HCT116 (cell line): ENCODE measurements at regions not wholly inside any gene's neighbourhood (a gene's known extent, or its start where the extent isn't known, plus 50 kb on each side); places are given as distances from the start of the nearest gene placed in this dataset.

Source experiments
- ATAC-seq: fragments of 200-7000 bp; cut with Tn5 transposase; 2 replicates; pipeline ENCODE4 v1.9.1; 2020; ENCODE audit warnings: mild to moderate bottlenecking, moderate library complexity
- BruUV-seq: library from RNA; stranded (reverse); fragments of 400-500 nt; replicated peaks from 2 replicates; lab custom pipeline; 2021; lab: Mats Ljungman, UMichigan
- CTCF ChIA-PET: fragments of 300-600 bp; sonication (Branson Sonifier 250); formaldehyde crosslinking; loops from one replicate; lab custom pipeline; 2021; ENCODE audit warnings: antibody characterized with exemption; lab: Charles Lee
- POLR2A ChIA-PET: fragments of 300-600, 350-600 bp; sonication (Branson Sonifier 250); formaldehyde crosslinking; loops from one replicate; lab custom pipeline; 2021; ENCODE audit warnings: antibody characterized with exemption; lab: Charles Lee
- RAD21 ChIA-PET, 2 experiments: fragments of 300-600 bp; sonication (Branson Sonifier 250); formaldehyde crosslinking; loops; one replicate each; lab custom pipeline; 2023; ENCODE audit warnings: low total read pairs in 2 of 2; ENCODE audit not compliant: uncharacterized antibody in 2 of 2, unreplicated experiment in 2 of 2, low non-redundant PET in 1 of 2; lab: Charles Lee
- DNase-seq: peaks from one replicate; pipeline ENCODE4 v3.0.0-alpha.2; 2010; ENCODE audit warnings: low read depth, low spot score
- H2AFZ ChIP-seq: fragments of 200-600 bp; shearing (Covaris generic), sonication (generic); 2 replicates; pipeline ENCODE4 v1.6.1; 2017; ENCODE audit warnings: low read depth, mixed run types, mixed read lengths, antibody characterized with exemption, low read length; ENCODE audit not compliant: poor library complexity, severe bottlenecking
- H3K27ac ChIP-seq: 2 replicates; pipeline ENCODE4 v1.5.1; 2012; ENCODE audit warnings: low read depth, low read length
- H3K27me3 ChIP-seq: fragments of 200-600 bp; sonication (generic); 2 replicates; pipeline ENCODE4 v1.6.1; 2016; ENCODE audit warnings: mixed run types, low read length, mixed read lengths; ENCODE audit not compliant: insufficient read depth
- H3K36me3 ChIP-seq, 2 experiments: fragments of 200-500 bp in 1 of 2; fragments of 200-600 bp in 1 of 2; sonication (Bioruptor generic) in 1 of 2; sonication (generic) in 1 of 2; 2 replicates each; pipeline versions ENCODE4 v1.5.1 to v1.6.1; 2014 to 2016; ENCODE audit warnings: low read length in 2 of 2, inconsistent platforms in 1 of 2, mixed read lengths in 1 of 2, mixed run types in 1 of 2; ENCODE audit not compliant: insufficient read depth in 2 of 2, control insufficient read depth in 1 of 2
- H3K4me1 ChIP-seq, 2 experiments: fragments of 200-600 bp in 1 of 2; sonication (generic) in 1 of 2; 2 replicates each; pipeline versions ENCODE4 v1.5.1 to v1.6.1; 2012 to 2017; ENCODE audit warnings: low read length in 2 of 2, inconsistent platforms in 1 of 2, mild to moderate bottlenecking in 1 of 2, mixed read lengths in 1 of 2, mixed run types in 1 of 2, moderate library complexity in 1 of 2; ENCODE audit not compliant: insufficient read depth in 2 of 2, control insufficient read depth in 1 of 2
- H3K4me2 ChIP-seq: fragments of 200-600 bp; sonication (generic); 2 replicates; pipeline ENCODE4 v1.6.1; 2017; ENCODE audit warnings: mixed run types, low read length, mixed read lengths
- H3K4me3 ChIP-seq, 2 experiments: fragments of 200-600 bp in 1 of 2; sonication (generic) in 1 of 2; replicated peaks in 1 of 2; 2 replicates each; pipeline ENCODE4 v1.5.1; 2011 to 2016; ENCODE audit warnings: low read length in 2 of 2, control low read depth in 1 of 2, low read depth in 1 of 2, mild to moderate bottlenecking in 1 of 2, mixed read lengths in 1 of 2, mixed run types in 1 of 2
- H3K79me2 ChIP-seq: fragments of 200-600 bp; sonication (generic); 2 replicates; pipeline ENCODE4 v1.6.1; 2017; ENCODE audit warnings: mild to moderate bottlenecking, mixed run types, low read length, moderate library complexity, mixed read lengths; ENCODE audit not compliant: insufficient read depth
- H3K9ac ChIP-seq: fragments of 200-600 bp; sonication (generic); 2 replicates; pipeline ENCODE4 v1.6.1; 2016; ENCODE audit warnings: low read length, mixed read lengths
- H3K9me2 ChIP-seq: fragments of 200-600 bp; sonication (generic), shearing (Covaris generic); 2 replicates; pipeline ENCODE4 v1.6.1; 2017; ENCODE audit warnings: mixed run types, mild to moderate bottlenecking, moderate library complexity; ENCODE audit not compliant: insufficient read depth
- H3K9me3 ChIP-seq, 2 experiments: fragments of 200-500 bp in 1 of 2; fragments of 200-600 bp in 1 of 2; sonication (Bioruptor generic) in 1 of 2; sonication (generic) in 1 of 2; 2 replicates each; pipeline ENCODE4 v1.6.1; 2014 to 2017; ENCODE audit warnings: low read length in 2 of 2, mixed read lengths in 2 of 2, inconsistent platforms in 1 of 2, low read depth in 1 of 2, mild to moderate bottlenecking in 1 of 2, mixed run types in 1 of 2, moderate library complexity in 1 of 2; ENCODE audit not compliant: control insufficient read depth in 1 of 2, insufficient read depth in 1 of 2
- H4K20me1 ChIP-seq: fragments of 200-600 bp; sonication (generic), shearing (Covaris generic); 2 replicates; pipeline ENCODE4 v1.6.1; 2017; ENCODE audit warnings: mixed run types, mild to moderate bottlenecking, moderate library complexity; ENCODE audit not compliant: insufficient read depth
- CBX3 ChIP-seq: IDR thresholded peaks from 2 replicates; pipeline ENCODE4 v1.6.1; 2012; ENCODE audit warnings: low read depth
- CEBPB ChIP-seq: IDR thresholded peaks from 2 replicates; pipeline ENCODE4 v1.6.1; 2012; ENCODE audit warnings: low read depth
- EGR1 ChIP-seq: IDR thresholded peaks from 2 replicates; pipeline ENCODE4 v1.6.1; 2012; ENCODE audit warnings: low read depth
- ELF1 ChIP-seq: IDR thresholded peaks from 2 replicates; pipeline ENCODE4 v1.6.1; 2012; ENCODE audit warnings: low read depth, borderline replicate concordance
- EZH2 ChIP-seq: fragments of 200-600 bp; sonication (generic); IDR thresholded peaks from 2 replicates; pipeline ENCODE4 v1.6.1; 2017; ENCODE audit warnings: antibody characterized with exemption, mixed run types
- EZH2phosphoT487 ChIP-seq: fragments of 200-600 bp; IDR thresholded peaks from 2 replicates; pipeline ENCODE4 v1.6.1; 2018; ENCODE audit warnings: antibody characterized with exemption, borderline replicate concordance
- FOSL1 ChIP-seq: IDR thresholded peaks from 2 replicates; pipeline ENCODE4 v1.6.1; 2012; ENCODE audit warnings: low read depth
- MAX ChIP-seq: IDR thresholded peaks from 2 replicates; pipeline ENCODE4 v1.6.1; 2012
- POLR2A ChIP-seq: IDR thresholded peaks from 2 replicates; pipeline ENCODE4 v1.7.0; 2011; ENCODE audit warnings: borderline replicate concordance; ENCODE audit not compliant: insufficient read depth, insufficient read length; ENCODE audit errors: extremely low read depth
- POLR2AphosphoS5 ChIP-seq: IDR thresholded peaks from 2 replicates; pipeline ENCODE4 v1.6.1; 2011; ENCODE audit warnings: mild to moderate bottlenecking, low read depth, low read length, moderate library complexity
- REST ChIP-seq: IDR thresholded peaks from 2 replicates; pipeline ENCODE4 v1.6.1; 2012; ENCODE audit warnings: low read depth
- SIN3A ChIP-seq: IDR thresholded peaks from 2 replicates; pipeline ENCODE4 v1.6.1; 2012; ENCODE audit warnings: low read depth
- SP1 ChIP-seq: IDR thresholded peaks from 2 replicates; pipeline ENCODE4 v1.6.1; 2012; ENCODE audit warnings: low read depth
- TCF7L2 ChIP-seq: IDR thresholded peaks from 2 replicates; pipeline ENCODE4 v1.7.0; 2011; ENCODE audit warnings: borderline replicate concordance, inconsistent platforms; ENCODE audit not compliant: insufficient read depth, insufficient read length; ENCODE audit errors: extremely low read depth
- YY1 ChIP-seq: IDR thresholded peaks from 2 replicates; pipeline ENCODE4 v1.6.1; 2011; ENCODE audit warnings: low read length, low read depth, moderate library complexity, mild to moderate bottlenecking; ENCODE audit not compliant: insufficient replicate concordance; ENCODE audit errors: extremely low read depth
- ZFX ChIP-seq: fragments of 450-650 bp; IDR thresholded peaks from 2 replicates; pipeline ENCODE4 v1.6.1; 2017
- ZNF274 ChIP-seq: fragments of 200-500 bp; sonication (Bioruptor generic); IDR thresholded peaks from 2 replicates; pipeline ENCODE4 v1.6.1; 2014; ENCODE audit warnings: mild to moderate bottlenecking, low read depth, low read length, inconsistent platforms
- intact Hi-C: fragments of 100-400 bp; cut with micrococcal nuclease; formaldehyde crosslinking; loops from 2 replicates; pipeline ENCODE4 v1.10.0; 2022

- Histone ChIP-seq H3K79me2 (no peaks in the 10 kb centered on the region), H3K4me2 (peak overlapping the region; percentile 2), H3K9ac (no peak overlapping the region), H3K27ac (no peak overlapping the region), H3K36me3 (no peaks in the 10 kb centered on the region), H4K20me1 (no peaks in the 10 kb centered on the region), H3K9me3 (no peaks in the 10 kb centered on the region), H3K4me3 (no peak overlapping the region), H3K4me1 (peaks cover 4 to 9% of the 10 kb centered on the region in 2 experiments; a peak in 2 of 4 replicates), H3K27me3 (peaks cover 32% of the 10 kb centered on the region), H3K9me2 (no peaks in the 10 kb centered on the region), H2AFZ (no peak overlapping the region)
- intact Hi-C loops = no loop called here
- ChIA-PET CTCF (no interaction called here), RAD21 (no interaction called here), POLR2A (no interaction called here)
- DNase-seq = peak; percentile 15
- no TSS peak for BruUV-seq
- peak; percentile 60 for ATAC-seq
- TF ChIP-seq REST (no peak), CEBPB (peak; percentile 68), CBX3 (no peak), ZNF274 (no peak), TCF7L2 (peak; percentile 98)
Measured at GRCh38 chr15:79549196-79549595, 117.1 kb downstream of the MINAR1 start.

- H3K9me2 ChIP-seq = no peaks in the 10 kb centered on the region
- ChIA-PET RAD21 (no interaction called here), CTCF (no interaction called here)
- TF ChIP-seq SP1 = no peak
- TF ChIP-seq FOSL1 = no peak
- TF ChIP-seq ZNF274 = no peak
- TF ChIP-seq POLR2AphosphoS5 = no peak
- TF ChIP-seq YY1 = no peak
- no peak for TF ChIP-seq CBX3
- TF ChIP-seq EGR1 = no peak
- no peak for TF ChIP-seq EZH2
- TF ChIP-seq MAX = no peak
- no peak for TF ChIP-seq ELF1
- no peak for TF ChIP-seq TCF7L2
- no peak for TF ChIP-seq EZH2phosphoT487
- no peak for TF ChIP-seq POLR2A
- no peak for TF ChIP-seq SIN3A
- no peak for TF ChIP-seq ZFX
Measured at GRCh38 chr15:79560384-79560783, 128.2 kb downstream of the MINAR1 start.

More at GRCh38 chr15:79560384-79560783, 128.2 kb downstream of the MINAR1 start:
- intact Hi-C loops = no loop called here
- Histone ChIP-seq H3K9ac (no peak overlapping the region), H3K27ac (no peak overlapping the region), H2AFZ (no peak overlapping the region), H4K20me1 (no peaks in the 10 kb centered on the region), H3K36me3 (no peaks in the 10 kb centered on the region), H3K4me3 (no peak overlapping the region), H3K27me3 (peaks cover 15% of the 10 kb centered on the region), H3K79me2 (no peaks in the 10 kb centered on the region), H3K4me1 (no peaks in the 10 kb centered on the region), H3K4me2 (no peak overlapping the region), H3K9me3 (no peaks in the 10 kb centered on the region)
- POLR2A ChIA-PET = no interaction called here
- no TSS peak for BruUV-seq
- no peak for DNase-seq
- no peak for ATAC-seq
